Fibroblast of lung (primary cell): ENCODE measurements at regions not wholly inside any gene's neighbourhood (a gene's known extent, or its start where the extent isn't known, plus 50 kb on each side); places are given as distances from the start of the nearest gene placed in this dataset.

Experiments used
- EZH2 ChIP-seq: IDR thresholded peaks from 2 replicates; pipeline ENCODE4 v1.5.1; 2012; ENCODE audit warnings: low read length, control low read depth, mild to moderate bottlenecking; ENCODE audit errors: missing control alignments
- TF ChIP-seq, protein P1 (sequence below), 2 donors: IDR thresholded peaks in 1 of 2; conservative IDR thresholded peaks in 1 of 2; 1 replicate in 1 of 2; 2 replicates in 1 of 2; pipeline ENCODE4 v1.5.1; 2011 to 2012; ENCODE audit warnings: low read length in 2 of 2, control low read depth in 1 of 2, inconsistent platforms in 1 of 2, low read depth in 1 of 2, mild to moderate bottlenecking in 1 of 2

DNA sequence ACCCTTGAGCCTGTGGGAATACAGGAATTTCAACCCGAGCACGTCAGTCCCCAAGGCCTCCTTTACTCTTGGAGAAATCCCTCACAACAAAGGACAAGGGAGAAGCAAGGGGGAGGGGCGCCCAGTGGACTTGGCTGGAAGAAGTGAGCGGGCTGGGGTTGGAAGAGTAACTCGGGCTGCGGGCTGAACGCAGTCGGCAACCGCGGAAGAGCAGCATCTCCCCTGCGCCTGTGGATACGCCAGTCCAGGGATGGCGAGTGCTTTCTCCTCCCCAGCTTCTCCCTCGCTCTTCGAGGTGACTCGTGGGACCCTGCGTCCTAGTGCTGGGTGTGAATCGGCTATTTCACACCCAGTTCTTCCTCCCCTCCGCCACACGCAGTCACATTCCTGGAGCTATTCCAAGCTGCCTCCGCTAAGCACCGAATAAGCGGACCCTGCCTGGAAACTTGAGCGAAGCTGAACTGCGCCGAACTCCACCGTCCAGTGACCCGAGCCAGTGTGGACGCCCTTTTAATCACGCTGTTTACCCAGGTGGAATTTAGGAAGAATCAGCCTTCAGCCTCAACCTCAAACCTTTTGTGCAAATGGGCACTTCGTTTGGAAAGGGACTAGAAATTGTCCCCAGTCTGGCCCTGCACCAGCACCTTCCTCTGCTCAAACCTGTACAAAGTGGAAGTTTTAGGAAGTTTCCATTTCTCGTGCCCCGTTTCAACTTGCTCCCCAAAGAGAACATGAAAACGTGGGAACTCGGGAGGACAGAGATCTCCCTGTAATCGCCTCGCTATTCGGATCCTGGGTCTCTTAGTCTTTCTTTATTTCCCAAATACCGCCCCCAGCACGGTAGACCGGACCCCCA is 64.3 kb upstream of the WDR17 start:
- TF ChIP-seq, protein P1, sequence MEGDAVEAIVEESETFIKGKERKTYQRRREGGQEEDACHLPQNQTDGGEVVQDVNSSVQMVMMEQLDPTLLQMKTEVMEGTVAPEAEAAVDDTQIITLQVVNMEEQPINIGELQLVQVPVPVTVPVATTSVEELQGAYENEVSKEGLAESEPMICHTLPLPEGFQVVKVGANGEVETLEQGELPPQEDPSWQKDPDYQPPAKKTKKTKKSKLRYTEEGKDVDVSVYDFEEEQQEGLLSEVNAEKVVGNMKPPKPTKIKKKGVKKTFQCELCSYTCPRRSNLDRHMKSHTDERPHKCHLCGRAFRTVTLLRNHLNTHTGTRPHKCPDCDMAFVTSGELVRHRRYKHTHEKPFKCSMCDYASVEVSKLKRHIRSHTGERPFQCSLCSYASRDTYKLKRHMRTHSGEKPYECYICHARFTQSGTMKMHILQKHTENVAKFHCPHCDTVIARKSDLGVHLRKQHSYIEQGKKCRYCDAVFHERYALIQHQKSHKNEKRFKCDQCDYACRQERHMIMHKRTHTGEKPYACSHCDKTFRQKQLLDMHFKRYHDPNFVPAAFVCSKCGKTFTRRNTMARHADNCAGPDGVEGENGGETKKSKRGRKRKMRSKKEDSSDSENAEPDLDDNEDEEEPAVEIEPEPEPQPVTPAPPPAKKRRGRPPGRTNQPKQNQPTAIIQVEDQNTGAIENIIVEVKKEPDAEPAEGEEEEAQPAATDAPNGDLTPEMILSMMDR (conservative IDR thresholded peaks at IDR 0.05 in 1 of 2, IDR thresholded peaks at IDR 0.05 in 1 of 2; ENCODE audit: low read depth in 1 of 2, low read length in 2 of 2): no peak
- TF ChIP-seq EZH2: no peak
